Esophagus squamous epithelium (tissue), 4 donors: ENCODE measurements at regions not wholly inside any gene's neighbourhood (a gene's known extent, or its start where the extent isn't known, plus 50 kb on each side); places are given as distances from the start of the nearest gene placed in this dataset.

Source experiments
- CTCF ChIP-seq, 6 experiments: fragments of 450-650 bp in 4 of 6; fragments of 200-600 bp in 2 of 6; sonication (generic) in 2 of 6; IDR thresholded peaks; one replicate each; pipeline ENCODE4 v1.5.1; 2016 to 2019; ENCODE audit warnings: antibody characterized with exemption in 6 of 6, mild to moderate bottlenecking in 4 of 6, moderate library complexity in 4 of 6
- POLR2A ChIP-seq, 4 donors: fragments of 450-650 bp; IDR thresholded peaks; one replicate each; pipeline ENCODE4 v1.6.1; 2017; ENCODE audit warnings: antibody characterized with exemption in 4 of 4, mild to moderate bottlenecking in 4 of 4, moderate library complexity in 3 of 4

- TF ChIP-seq CTCF (IDR thresholded peaks at IDR 0.05): no peak
- TF ChIP-seq POLR2A (IDR thresholded peaks at IDR 0.05): no peak
Measured at GRCh38 chr12:84648425-84648824, 264.2 kb downstream of the SLC6A15 start.
